GM18498 (cell line): ENCODE measurements at regions not wholly inside any gene's neighbourhood (a gene's known extent, or its start where the extent isn't known, plus 50 kb on each side); places are given as distances from the start of the nearest gene placed in this dataset.
A peak's percentile ranks its signal among the peaks of the same experiment; 100 is the strongest.
"Not testable (repeated sequence)": the region's sequence is repeated elsewhere in the genome, so short reads cannot be mapped to it uniquely, and the experiment has no call there.

Experiments
- ATAC-seq: cut with Tn5 transposase; IDR thresholded peaks from one replicate; pipeline ENCODE4 v1.9.1; 2021; ENCODE audit warnings: mild to moderate bottlenecking, moderate library complexity; ENCODE audit not compliant: unreplicated experiment

DNA sequence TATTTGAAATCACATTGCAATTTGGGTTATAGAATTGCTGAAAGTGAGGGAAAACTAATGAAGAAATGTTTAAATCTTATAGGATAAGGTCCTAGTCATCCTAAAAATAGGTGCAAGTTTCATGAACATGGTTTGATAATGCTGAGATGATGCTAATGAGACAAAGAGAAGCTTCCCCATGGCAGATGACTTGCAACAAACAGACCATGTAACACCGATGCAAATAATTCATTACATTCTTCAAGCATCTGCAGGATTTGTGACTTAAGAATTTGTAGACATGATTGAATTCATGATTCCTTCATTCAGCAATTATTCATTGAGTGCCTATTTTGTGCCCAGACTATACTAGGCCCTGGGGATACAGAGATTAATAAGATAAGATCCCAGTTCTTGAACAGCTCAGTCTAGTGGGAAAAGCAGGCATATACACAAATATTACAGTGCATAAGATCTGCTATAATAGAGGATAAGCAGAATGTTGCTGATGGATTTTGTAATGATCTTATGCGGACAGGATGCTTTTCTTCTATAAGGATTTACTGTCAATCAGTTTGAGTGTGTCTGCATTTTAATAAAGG lies 367.9 kb upstream of the GBE1 start:
- ATAC-seq = no peak

DNA sequence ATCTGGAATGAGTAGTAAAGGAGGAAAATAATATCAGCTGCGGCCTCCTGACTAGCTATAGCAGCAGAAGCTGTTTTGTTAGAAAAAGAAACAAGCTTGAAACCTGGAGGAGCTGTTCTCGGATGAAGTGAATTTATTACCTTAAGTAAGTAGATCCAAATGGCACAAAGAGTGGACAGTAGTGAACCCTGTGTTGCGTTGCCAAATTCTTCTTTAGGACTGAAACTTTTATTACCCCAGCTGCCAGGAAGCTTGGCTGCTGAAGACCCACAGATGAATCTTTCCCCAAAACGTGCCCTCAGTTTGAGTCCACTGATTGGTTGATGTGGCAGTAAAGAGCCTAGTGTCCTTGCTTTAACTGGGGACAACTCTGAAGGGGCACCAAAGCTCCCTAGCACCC lies 366.8 kb upstream of the GBE1 start:
- ATAC-seq = no peak

DNA sequence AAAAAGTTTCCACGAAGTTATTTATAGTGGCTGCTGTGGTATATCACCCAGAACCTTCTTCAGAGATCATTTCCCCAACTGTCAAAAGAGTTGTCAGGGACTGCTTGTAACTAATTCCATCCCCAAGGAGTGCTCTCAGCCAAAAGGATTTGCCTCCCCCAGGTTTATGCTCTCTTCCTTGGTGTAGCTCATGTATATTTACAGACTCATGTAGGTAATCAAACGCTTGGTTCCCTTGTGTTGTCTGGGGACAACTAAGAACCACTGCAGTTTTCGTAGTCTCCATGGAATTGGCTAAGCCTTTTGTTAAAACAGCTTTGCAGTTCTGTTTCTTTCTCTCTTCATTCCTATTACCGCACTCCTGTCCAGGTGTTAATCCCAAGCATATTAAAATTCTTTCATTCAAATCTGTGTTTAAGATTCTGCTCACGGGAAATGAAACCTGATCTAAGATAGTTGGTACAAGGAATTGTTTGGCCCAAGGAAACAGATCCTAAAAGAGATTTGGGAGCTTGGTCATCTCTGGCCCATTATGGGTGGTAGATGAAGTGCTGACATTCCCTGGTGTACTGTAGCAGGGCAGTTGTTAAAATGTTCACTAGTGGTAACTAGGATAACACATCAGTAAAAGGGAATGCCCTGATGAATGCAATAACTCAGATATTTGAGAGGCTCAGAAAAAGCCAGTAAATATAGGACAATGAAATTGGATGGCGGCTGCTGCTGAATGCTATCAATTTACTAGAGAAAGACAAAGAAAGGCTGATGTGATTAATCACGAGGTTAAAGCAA lies 361.3 kb upstream of the GBE1 start:
- no peak for ATAC-seq

DNA sequence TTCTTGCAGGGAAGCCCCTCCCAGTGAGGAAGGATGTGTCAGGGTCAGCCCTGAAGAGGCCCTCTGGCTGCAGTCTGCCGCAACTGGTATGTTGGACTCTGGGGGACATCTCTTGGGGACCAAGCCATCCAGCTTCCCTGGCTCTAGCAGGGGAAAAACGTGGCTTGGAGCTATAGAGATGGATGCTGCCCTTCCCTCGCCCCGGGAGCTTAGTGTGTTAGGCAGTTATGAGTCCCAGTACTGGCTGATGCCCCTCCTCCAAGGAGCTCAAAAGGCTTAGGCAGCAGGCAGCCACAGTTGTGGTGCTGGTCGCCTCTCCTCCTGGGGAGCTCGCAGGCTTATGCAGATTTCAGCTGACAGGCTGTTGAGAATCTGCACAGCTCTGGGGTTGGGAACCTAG lies 353.1 kb upstream of the GBE1 start:
- no peak for ATAC-seq

DNA sequence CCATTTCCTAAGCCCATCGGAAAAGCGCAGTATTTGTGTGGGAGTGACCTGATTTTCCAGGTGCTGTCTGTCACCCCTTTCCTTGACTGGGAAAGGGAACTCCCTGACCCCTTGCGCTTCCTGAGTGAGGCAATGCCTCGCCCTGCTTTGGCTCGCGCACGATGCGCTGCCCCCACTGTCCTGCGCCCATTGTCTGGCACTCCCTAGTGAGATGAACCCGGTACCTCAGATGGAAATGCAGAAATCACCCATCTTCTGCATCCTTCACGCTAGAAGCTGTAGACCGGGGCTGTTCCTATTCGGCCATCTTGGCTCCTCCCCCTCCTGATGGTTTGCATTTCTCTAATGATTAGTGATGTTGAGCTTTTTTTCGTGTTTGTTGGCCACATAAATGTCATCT lies 349.3 kb upstream of the GBE1 start:
- ATAC-seq = not testable (repeated sequence)

DNA sequence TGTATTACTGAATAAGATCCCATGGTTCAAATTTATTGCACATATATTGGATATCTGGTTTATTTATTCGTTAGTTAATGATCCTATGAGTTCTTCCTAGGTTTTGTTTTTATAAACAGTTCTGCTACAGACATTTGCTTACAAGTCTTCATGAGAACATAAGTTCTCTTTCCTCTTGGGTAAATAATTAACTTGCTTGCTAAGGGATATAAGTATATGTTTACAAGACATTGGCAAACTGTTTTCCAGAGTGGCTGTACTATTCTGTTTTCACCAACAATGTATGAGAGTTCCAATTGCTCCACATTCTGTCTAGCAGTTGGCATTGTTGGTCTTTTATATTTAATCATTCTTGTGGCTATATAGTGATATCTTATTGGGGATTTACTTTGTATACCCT lies 341.8 kb upstream of the GBE1 start:
- no peak for ATAC-seq

DNA sequence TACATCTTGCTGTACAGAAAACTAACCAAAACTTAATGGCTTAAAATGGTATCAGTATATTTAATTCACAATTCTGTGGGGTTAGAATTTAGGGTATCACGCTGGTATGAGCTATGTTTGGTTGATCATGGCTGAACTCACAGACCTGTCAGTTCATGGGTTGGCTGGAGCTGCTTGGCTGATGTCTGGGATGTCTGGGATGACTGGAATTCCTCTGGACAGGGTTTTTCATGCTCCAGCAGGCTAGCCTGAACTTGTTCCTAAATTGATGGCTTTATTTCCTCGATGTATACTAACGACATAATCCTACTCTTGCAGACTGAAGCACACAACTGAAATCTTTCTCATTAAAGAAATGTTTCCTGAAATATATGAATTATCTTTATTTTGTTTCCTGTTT lies 338.9 kb upstream of the GBE1 start:
- ATAC-seq = no peak

DNA sequence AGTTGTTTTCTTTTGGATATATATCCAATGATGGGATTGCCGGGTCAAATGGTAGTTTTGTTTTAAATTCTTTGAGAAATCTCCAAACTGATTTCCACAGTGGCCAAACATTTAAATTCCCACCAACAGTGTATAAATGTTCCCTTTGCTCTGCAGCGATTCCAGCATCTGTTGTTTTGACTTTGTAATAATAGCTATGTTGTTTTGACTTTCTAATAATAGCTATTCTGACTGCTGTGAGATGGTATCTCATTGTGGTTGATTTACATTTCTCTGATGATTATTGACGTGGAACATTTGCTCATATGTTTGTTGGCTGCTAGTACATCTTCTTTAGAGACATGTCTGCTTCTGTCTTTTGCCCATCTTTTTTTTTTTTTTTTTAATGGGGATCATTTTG lies 332.2 kb upstream of the GBE1 start:
- ATAC-seq = no peak

DNA sequence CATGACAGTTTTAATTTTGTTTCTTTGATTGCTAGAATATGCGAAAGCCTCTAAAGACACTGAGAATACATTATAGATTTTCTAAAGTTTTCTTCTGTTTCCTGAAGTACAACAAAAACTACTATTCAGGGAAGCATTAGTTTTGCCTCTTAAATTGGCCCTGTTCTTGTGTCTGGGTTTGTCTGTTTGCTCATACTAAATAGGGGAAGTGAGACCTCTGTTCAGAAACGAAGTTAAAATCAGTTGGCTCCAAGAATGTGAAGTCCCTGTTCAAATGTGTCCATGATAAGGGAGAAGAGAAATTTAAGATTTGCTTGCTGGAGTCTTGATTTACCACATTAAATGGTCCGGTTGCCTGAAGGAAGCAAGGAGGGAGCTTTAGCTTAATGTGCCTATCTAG lies 327.3 kb upstream of the GBE1 start:
- ATAC-seq = peak; percentile 52

DNA sequence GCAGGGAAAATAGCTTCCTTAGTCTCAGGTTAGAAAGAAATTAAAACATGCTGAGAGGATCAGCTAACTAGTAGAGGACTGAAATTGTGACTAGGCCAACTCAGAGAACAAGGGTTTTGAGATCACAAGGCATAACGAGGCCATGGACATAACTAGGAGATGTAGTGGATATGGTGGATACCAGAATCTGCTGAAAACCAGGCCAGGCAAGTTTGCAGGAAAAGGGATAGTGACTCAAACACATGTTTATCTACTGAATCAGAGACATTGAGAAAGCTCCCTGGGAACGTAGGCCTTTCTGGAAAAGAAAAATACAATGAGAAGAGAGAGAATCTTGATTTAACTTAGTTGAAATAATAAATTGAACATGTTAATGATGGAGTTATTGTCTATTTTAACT lies 326.5 kb upstream of the GBE1 start:
- no peak for ATAC-seq

DNA sequence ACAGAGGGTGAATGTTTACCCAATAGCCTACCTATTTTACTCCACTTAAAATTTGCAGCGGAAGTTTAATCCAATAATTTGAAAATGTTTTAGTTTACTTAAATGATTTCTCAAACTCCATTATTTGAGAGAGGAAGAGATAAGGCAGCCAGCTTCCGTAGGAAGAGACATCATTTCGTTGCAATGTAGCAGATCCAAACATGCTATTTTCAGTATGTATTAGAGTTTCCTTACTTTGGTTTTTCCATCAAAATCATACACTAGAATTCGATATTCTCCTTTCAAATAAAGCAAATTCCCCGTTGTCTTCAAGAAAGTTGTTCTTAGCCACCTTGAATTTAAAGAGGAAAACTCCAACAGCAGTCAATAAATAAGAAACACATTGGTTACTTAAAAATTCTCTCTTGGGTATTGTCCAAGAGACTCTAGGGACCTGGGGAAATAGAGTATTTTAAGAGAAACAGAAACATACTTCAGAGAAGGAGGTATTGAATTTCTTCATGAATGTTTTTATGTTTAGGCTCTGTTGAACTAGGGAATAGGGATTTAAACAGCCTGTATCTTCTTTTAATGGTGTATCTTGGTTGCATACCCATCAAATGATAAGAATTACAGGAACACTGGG lies 324.5 kb upstream of the GBE1 start:
- no peak for ATAC-seq

DNA sequence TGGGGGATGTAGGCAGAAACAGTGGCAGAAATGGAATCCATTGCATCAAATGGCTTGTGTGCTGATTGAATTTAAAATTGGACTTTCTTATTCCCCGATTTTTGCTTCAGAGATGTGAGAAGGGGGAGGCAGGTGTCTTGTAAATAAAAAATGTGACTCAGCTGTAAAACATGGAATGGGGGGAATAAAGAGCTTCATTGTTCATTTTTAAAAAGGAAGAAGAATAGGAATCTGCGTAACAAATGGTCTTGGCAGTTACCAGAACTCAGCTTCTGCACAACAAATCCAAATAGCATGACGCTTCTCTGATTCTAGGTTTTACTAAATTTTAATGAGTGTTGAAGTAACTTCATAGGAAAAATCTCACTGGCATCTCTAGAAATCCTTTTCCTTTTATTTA lies 323.9 kb upstream of the GBE1 start:
- ATAC-seq = no peak

DNA sequence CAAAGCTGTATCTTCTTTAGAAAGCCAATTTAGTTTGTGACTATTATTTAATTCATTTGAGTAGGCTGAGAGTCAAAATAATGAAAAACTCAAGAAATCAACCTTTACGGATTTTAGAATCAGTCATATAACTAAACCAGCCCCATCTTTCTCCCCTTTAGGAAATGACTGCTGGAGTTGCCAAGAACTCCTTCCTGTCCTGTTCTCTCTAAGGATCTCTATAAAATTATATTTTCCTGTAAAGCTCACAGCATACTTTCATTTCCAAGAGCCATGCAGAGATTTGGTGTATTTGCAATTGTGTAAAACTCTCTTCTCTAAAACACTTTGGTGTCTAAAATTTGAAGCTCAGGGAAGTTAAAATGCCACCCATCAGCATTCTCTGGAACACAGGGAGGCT lies 323.4 kb upstream of the GBE1 start:
- ATAC-seq = no peak

DNA sequence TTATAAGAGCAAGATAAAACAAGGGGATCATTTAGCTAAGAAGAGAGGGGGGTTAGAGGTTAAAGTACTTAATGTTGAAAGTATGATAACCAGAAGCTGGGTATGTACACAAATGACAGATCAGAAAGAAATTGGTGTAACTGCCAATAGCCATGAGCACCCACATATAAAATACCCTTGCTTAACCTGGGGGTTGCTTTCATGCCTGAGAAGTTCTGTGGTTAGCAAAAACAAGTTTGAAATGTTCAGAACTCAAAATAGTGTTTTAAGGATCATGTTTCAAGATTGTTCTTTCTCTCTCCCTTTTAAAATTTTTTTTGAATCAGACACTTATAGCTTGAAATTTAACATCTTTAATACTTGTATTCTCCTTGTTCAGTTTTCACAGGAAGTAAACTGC lies 321.4 kb upstream of the GBE1 start:
- no peak for ATAC-seq

DNA sequence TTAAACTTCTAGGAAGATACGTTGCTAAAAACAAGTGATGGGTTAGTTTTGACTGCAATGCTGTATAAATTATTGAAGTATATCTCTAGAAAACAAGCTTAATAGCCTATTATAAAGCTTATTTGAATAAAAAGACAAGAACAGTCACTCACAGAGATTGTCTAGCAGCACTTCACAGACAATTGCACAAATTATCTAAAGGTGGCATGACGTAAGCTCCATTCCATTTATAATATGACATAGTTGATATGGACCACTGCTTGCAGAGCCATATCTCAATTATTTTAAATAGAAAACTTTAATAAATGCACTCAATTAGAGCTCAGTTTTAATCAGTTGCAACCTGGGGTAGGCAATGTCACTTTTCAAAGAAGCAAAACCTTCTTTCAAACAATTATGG lies 319.9 kb upstream of the GBE1 start:
- ATAC-seq = no peak

DNA sequence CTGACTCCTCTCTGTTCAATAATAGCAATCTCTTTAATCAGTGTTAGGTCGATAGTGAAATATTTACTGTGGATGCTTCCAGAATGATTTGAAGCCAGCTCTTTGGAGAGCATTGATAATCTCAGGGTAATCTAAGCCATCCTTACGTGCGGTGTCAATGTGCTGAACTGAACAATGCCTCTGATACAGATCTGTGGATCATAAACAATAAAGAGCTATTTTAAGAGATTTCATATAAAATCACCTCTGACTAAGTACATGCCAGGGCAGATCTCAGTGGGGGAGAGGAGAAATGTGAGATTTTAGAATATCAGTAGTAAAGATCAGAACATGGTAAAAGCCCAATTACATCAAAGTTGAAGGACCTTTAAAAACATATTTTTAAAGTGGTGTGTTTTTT lies 319.3 kb upstream of the GBE1 start:
- ATAC-seq = no peak

DNA sequence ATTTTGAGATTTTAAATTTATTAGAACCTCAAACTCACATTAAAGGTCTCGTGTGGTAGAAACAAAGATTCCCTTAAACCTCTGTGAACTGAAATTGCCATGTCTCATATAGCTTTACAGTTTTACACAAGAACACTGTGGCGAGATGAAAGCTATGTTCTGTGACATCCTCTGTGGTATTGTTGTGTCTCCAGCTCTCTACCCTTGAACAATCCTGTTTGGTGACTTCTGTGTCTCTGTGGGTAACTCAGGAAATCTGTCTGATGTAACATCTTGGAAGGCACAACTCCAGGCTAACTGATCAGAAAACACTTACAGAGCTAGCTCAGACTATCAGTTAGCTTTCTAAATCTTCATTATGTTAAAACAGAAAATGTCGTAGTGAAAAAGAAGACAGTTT lies 318.8 kb upstream of the GBE1 start:
- no peak for ATAC-seq

DNA sequence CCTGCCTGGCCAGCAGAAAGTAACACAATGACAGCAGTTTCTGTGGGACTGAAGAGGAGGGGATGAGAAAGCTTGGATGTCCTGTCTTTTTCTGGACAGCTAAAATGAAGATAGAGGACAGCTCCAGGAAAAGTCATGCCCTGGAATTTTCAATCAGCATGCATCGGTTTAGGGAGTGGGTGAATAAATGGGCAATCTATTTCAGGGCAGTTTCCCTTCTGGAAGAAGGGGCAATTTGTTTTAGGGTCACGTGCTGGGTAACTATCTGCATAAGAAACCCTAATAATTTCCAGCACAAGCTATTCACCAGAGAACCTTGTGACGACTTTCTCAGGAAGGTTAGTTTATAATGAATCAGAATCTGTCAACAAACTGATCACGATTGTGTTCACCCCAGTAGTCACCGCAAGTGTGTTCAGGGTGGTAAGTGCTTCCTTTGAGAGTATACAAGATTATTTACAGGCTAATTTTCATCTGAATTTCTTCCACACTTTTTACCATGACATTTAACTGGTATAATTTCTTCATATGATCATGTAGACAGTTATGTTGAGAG lies 318.0 kb upstream of the GBE1 start:
- no peak for ATAC-seq

DNA sequence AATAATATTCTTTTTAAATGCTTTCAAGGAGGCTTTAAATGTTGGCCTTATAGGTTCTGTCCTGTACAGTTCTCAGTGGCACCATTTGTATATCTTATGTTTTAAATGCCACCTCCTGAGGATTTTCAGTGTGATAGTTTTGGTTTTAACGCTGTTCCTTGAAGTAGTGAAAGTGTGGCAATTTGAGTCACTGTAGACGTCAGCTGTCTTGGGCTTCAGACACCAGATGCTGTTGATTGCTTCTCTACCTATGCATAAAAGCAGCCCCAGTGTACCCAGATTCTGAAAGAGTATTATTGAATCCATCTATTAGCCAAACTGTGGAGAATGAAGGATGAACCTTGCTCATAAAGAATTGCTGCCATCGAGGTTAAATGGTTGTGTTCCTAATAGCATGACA lies 316.8 kb upstream of the GBE1 start:
- no peak for ATAC-seq

DNA sequence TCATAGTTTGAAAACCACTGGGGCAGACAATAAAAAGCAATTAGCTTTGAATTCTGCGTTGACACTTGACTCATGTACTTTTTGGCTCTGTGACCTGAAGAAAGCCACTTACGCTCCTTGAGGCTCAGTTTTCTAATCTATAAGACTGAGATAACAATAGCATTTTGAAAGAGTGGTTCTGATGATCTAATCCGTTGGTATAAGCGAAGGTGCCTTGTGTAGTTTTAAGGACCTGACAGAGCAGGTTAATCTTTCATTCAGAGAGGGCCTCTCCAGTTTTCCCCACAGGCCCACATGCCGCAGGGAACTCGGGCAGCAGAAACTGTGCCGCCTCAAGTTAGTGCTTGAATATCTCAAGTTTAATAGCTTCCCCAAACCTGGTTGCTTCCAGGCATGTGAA lies 306.0 kb upstream of the GBE1 start:
- no peak for ATAC-seq

DNA sequence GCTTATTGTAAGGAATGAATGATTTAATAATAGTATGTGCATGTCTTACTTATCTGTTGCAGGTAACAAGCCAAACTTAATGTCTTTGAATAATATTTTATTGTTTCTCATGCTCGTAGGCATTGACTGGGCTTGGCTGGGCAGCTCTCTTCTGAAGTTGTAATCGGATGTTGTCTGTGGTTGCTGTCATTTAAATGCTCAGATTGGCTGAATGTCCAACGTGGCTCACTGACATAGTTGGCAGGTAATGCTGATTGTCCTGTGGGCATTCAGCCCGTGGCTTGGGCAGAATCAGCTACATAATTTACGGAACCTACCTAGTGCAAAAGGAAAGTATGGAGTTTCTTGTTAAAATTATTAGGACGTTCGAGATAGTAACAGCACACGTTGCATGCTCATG lies 297.4 kb upstream of the GBE1 start:
- no peak for ATAC-seq

DNA sequence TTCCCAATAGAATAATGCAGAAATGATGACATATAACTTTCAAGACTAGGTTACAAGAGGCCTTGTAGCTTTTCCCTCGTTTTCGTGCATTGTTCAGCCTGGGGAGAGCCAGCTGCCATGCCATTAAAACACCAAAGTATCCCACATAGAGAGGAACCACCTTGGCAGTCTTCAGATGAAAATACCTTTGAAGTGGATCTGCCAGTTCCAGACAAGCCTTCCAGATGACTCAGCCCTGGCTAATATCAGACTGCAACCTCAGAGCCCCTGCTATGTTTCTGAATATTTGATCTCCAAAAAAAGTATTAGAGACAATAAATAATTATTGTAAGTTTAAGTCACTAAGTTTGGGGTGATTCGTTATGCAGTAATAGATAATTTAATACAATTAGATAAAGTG lies 294.3 kb upstream of the GBE1 start:
- ATAC-seq = no peak
